PFSK-1 (cell line): ENCODE measurements at regions not wholly inside any gene's neighbourhood (a gene's known extent, or its start where the extent isn't known, plus 50 kb on each side); places are given as distances from the start of the nearest gene placed in this dataset.

Experiments used
- POLR2AphosphoS5 ChIP-seq: IDR thresholded peaks from 2 replicates; pipeline ENCODE4 v1.6.1; 2012; ENCODE audit warnings: low read depth, mild to moderate bottlenecking, control low read depth, low read length, moderate library complexity
- TAF1 ChIP-seq: IDR thresholded peaks from 2 replicates; pipeline ENCODE4 v1.6.1; 2012; ENCODE audit warnings: low read length, control low read depth, borderline replicate concordance; ENCODE audit not compliant: insufficient read depth

- no peak for TF ChIP-seq POLR2AphosphoS5
- no peak for TF ChIP-seq TAF1
Observed at GRCh38 chr3:79887213-79887612, 119.4 kb upstream of the ROBO1 start.
